Thyroid gland (tissue), 4 donors: ENCODE measurements at regions not wholly inside any gene's neighbourhood (a gene's known extent, or its start where the extent isn't known, plus 50 kb on each side); places are given as distances from the start of the nearest gene placed in this dataset.

Experiments
- DNase-seq, 2 donors: peaks; one replicate each; pipeline ENCODE4 v3.0.0-alpha.2; 2019
- H3K27ac ChIP-seq, 3 donors: fragments of 200-600 bp; sonication (generic); 1 replicate in 2 of 3; 2 replicates in 1 of 3; pipeline ENCODE4 v1.5.1; 2016 to 2019; ENCODE audit warnings: mild to moderate bottlenecking in 1 of 3, moderate library complexity in 1 of 3
- H3K27me3 ChIP-seq: fragments of 200-600 bp; sonication (generic); one replicate; pipeline ENCODE4 v1.5.1; 2019
- H3K36me3 ChIP-seq, 2 donors: fragments of 200-600 bp; sonication (generic); one replicate each; pipeline ENCODE4 v1.5.1; 2016 to 2019
- H3K4me1 ChIP-seq, 2 donors: fragments of 200-600 bp; sonication (generic); one replicate each; pipeline ENCODE4 v1.5.1; 2017 to 2019
- H3K4me3 ChIP-seq, 3 donors: fragments of 200-600 bp; sonication (generic); replicated peaks in 1 of 3; 1 replicate in 2 of 3; 2 replicates in 1 of 3; pipeline ENCODE4 v1.5.1; 2016; ENCODE audit warnings: mild to moderate bottlenecking in 1 of 3
- H3K9me3 ChIP-seq: fragments of 200-600 bp; sonication (generic); one replicate; pipeline ENCODE4 v1.5.1; 2017
- CTCF ChIP-seq, 6 experiments: fragments of 200-600 bp in 3 of 6; fragments of 450-650 bp in 3 of 6; sonication (generic) in 3 of 6; IDR thresholded peaks; one replicate each; pipeline ENCODE4 v1.5.1; 2016 to 2019; ENCODE audit warnings: antibody characterized with exemption in 6 of 6, mild to moderate bottlenecking in 2 of 6, inconsistent platforms in 1 of 6, moderate library complexity in 1 of 6
- POLR2A ChIP-seq, 2 donors: fragments of 450-650 bp; IDR thresholded peaks; one replicate each; pipeline ENCODE4 v1.6.1; 2017; ENCODE audit warnings: antibody characterized with exemption in 2 of 2, mild to moderate bottlenecking in 2 of 2, moderate library complexity in 1 of 2
- WGBS, 2 donors: methylation state at CpG; one replicate each; pipeline ENCODE4 v1.1.5; 2017; 5-methylcytosine and 5-hydroxymethylcytosine counted together
- intact Hi-C: fragments of 100-400 bp; cut with DNase I; formaldehyde crosslinking; loops from one replicate; pipeline ENCODE4 v1.15.1; 2023

GRCh38 chr16:87101903-87102302 lies 215.3 kb downstream of the C16orf95 start:
- 72 to 88% methylated on average over 3 of the region's 3 CpGs for WGBS, 2 donors
- H3K27me3 ChIP-seq = no peaks in the 10 kb centered on the region

GRCh38 chr16:87107201-87107600 lies 210.0 kb downstream of the C16orf95 start:
- intact Hi-C loops = no loop called here

More at GRCh38 chr16:87101903-87102302, 215.3 kb downstream of the C16orf95 start:
- no peaks in the 10 kb centered on the region for H3K4me1 ChIP-seq
- no peak for DNase-seq
- no peaks in the 10 kb centered on the region for H3K36me3 ChIP-seq
- H3K4me3 ChIP-seq = no peak overlapping the region
- no peaks in the 10 kb centered on the region for H3K9me3 ChIP-seq
- intact Hi-C loops = no loop called here
- H3K27ac ChIP-seq = no peak overlapping the region
- TF ChIP-seq CTCF (IDR thresholded peaks at IDR 0.05) (no peak), POLR2A (IDR thresholded peaks at IDR 0.05) (no peak)

GRCh38 chr16:87108278-87108677 lies 208.9 kb downstream of the C16orf95 start:
- TF ChIP-seq POLR2A (IDR thresholded peaks at IDR 0.05) (no peak), CTCF (IDR thresholded peaks at IDR 0.05) (no peak)
- H3K36me3 ChIP-seq = no peaks in the 10 kb centered on the region
- intact Hi-C loops = no loop called here
- H3K4me3 ChIP-seq = no peak overlapping the region
- no peak for DNase-seq
- WGBS, 2 donors = 77 to 82% methylated on average over 4 of the region's 4 CpGs
- no peaks in the 10 kb centered on the region for H3K9me3 ChIP-seq
- no peaks in the 10 kb centered on the region for H3K27me3 ChIP-seq
- no peak overlapping the region for H3K27ac ChIP-seq
- no peaks in the 10 kb centered on the region for H3K4me1 ChIP-seq

More at GRCh38 chr16:87107201-87107600, 210.0 kb downstream of the C16orf95 start:
- Histone ChIP-seq H3K36me3 (no peaks in the 10 kb centered on the region), H3K9me3 (no peaks in the 10 kb centered on the region), H3K27ac (no peak overlapping the region), H3K4me1 (no peaks in the 10 kb centered on the region), H3K4me3 (no peak overlapping the region), H3K27me3 (no peaks in the 10 kb centered on the region)
- no peak for DNase-seq
- 78 to 90% methylated on average over 2 of the region's 2 CpGs for WGBS, 2 donors
- TF ChIP-seq POLR2A (IDR thresholded peaks at IDR 0.05) (no peak), CTCF (IDR thresholded peaks at IDR 0.05) (no peak)

GRCh38 chr16:87108941-87109340 lies 208.3 kb downstream of the C16orf95 start:
- intact Hi-C loops = no loop called here
- TF ChIP-seq CTCF (IDR thresholded peaks at IDR 0.05) = no peak
- TF ChIP-seq POLR2A (IDR thresholded peaks at IDR 0.05) = no peak
- Histone ChIP-seq H3K9me3 (no peaks in the 10 kb centered on the region), H3K36me3 (no peaks in the 10 kb centered on the region), H3K4me3 (no peak overlapping the region), H3K4me1 (no peaks in the 10 kb centered on the region), H3K27me3 (no peaks in the 10 kb centered on the region), H3K27ac (no peak overlapping the region)
- no peak for DNase-seq
- 85 to 100% methylated on average over 1 of the region's 1 CpG for WGBS, 2 donors

- Histone ChIP-seq H3K27me3 (no peaks in the 10 kb centered on the region), H3K4me1 (no peaks in the 10 kb centered on the region), H3K36me3 (no peaks in the 10 kb centered on the region), H3K9me3 (no peaks in the 10 kb centered on the region), H3K4me3 (no peak overlapping the region), H3K27ac (no peak overlapping the region)
- TF ChIP-seq CTCF (IDR thresholded peaks at IDR 0.05) (no peak), POLR2A (IDR thresholded peaks at IDR 0.05) (no peak)
- intact Hi-C loops = no loop called here
- WGBS, 2 donors = 90 to 94% methylated on average over 5 of the region's 5 CpGs
- DNase-seq = no peak
Observed at GRCh38 chr16:87114832-87115231, 202.4 kb downstream of the C16orf95 start.
